ENCODE measurements at regions not wholly inside any gene's neighbourhood (a gene's known extent, or its start where the extent isn't known, plus 50 kb on each side); places are given as distances from the start of the nearest gene placed in this dataset.

DNA sequence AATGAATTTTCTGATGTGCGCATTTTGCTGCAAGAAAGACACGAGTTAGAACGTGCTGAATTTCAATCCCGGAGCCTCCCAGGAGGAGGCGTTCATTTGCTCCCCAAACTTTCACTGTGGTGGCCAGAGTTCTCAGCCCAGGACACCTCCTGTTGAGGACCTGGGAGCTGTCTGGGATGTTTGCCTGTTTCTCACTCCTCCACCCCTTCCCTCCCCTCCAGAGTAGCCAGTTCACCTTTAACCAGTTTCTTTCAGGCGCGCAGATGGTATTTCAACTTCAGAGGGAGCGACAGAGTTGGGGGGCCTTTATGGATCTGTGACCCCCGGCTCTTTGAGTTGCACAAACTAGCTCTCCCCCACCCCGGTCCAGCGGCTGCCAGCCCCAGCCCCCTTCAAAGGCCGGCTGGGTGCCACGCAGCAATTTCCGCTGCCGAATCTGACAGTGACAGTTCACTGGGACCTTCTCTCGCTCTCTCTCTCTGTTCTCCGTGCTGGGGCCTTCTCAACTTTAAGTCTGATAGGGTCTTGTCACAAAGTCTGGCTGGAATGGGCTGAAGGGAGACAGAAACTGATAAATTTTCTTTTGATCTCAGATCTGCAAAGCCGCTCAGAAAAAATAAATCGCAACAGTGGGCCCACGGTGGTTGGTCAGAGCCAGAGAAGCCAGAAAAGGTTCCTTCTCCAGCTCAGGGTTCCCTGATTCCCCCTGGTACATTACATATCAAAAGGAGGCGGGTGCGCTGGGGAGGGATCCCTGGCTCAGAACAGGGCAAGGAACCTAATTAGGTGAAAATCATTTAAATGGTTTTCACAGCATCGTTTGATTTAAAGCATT lies 100.0 kb upstream of the STX18 start:
- no peak for DNase-seq (ENCODE audit: low read depth in 4 of 4, low spot score in 1 of 4)

GRCh38 chr4:4641254-4641653 lies 99.4 kb upstream of the STX18 start:
- no peak for DNase-seq (ENCODE audit: low read depth in 4 of 4, low spot score in 1 of 4)

- no peak for DNase-seq (ENCODE audit: low read depth in 4 of 4, low spot score in 1 of 4)
These were observed 98.8 kb upstream of the STX18 start for GRCh38 chr4:4640692-4641091.

DNA sequence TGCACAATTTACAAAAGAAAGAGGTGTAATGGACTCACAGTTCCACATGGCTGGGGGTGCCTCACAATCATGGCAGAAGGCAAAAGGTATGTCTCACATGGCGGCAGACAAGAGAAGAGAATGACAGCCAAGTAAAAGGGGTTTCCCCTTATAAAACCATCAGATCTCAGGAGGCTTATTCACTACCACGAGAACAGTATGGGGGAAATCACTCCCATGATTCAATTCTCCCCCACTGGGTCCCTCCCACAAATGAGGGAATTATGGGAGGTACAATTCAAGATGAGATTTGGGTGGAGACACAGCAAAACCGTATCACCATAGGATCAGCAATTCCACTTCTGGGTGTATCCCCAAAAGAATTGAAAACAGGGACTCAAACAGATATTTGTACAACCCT lies 97.5 kb upstream of the STX18 start:
- DNase-seq (ENCODE audit: low read depth in 4 of 4, low spot score in 1 of 4), result no peak

DNA sequence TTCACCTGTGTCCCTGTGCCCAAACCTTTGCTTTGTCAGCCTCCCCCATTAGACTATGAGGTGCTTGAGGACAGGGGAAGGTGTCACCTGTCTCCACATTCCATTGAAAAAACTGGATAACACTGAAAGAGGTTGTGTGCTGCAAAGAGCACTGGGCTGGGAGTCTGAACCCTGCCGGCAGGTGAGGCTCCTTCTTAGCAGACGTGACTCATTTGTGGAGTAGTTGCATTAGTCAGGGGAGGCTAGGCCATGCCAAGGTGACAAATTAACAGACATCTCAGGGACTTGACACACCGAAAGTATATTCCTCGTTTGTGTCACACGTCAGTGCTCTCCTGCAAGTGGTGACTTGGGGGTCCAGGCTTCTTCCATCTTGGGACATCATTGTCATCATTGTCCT lies 95.9 kb upstream of the STX18 start:
- peak in 1 of 4 experiments; percentile 6 for DNase-seq (ENCODE audit: low read depth in 4 of 4, low spot score in 1 of 4)

GRCh38 chr4:4633431-4633830 lies 91.6 kb upstream of the STX18 start:
- DNase-seq (ENCODE audit: low read depth in 4 of 4, low spot score in 1 of 4), result no peak

DNA sequence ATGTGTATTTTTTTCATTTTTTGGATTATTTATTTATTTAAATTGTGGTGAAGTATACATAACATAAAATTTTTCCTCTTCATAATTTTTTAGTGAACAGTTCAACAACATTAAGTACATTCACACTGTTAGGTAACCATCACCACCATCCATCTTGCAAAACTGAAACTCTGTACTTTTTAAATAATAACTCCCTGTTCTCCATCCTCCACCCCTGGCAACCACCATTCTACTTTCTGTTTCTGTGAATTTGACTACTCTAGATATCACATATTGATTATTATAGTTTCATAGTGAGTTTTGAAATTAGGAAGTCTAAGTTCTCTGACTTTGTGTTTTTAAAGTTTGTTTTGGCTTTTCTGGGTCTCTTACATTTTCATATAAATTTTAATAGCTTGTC lies 89.3 kb upstream of the STX18 start:
- no peak for DNase-seq (ENCODE audit: low read depth in 4 of 4, low spot score in 1 of 4)

GRCh38 chr4:4627906-4628305 lies 86.1 kb upstream of the STX18 start:
- DNase-seq (ENCODE audit: low read depth in 4 of 4, low spot score in 1 of 4), result no peak

DNA sequence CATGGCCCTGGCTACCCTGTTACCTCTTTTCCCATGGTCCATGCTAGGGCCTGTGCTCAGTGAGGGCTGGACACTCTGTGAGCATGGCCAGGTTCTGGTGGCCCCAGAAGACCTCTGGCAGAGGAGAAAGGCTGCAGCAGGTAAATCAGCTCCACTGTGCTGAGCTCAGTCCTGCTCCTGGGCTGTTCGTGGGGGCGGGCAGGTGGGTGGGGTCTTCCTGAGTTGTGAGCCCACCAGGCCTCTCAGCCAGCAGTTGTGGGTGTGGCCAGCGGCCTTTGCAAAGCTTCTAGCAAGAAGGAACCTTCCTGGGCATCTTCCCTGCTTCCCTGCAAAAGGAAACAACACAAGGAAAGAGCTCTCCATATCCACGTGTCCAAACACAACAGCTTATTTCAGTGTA lies 85.3 kb upstream of the STX18 start:
- no peak for DNase-seq (ENCODE audit: low read depth in 4 of 4, low spot score in 1 of 4)

- DNase-seq (ENCODE audit: low read depth in 4 of 4, low spot score in 1 of 4), result no peak
These were observed 83.6 kb upstream of the STX18 start for GRCh38 chr4:4625488-4625887.

- DNase-seq (ENCODE audit: low read depth in 4 of 4, low spot score in 1 of 4), result no peak
These were observed 82.5 kb upstream of the STX18 start for GRCh38 chr4:4624276-4624897.

DNA sequence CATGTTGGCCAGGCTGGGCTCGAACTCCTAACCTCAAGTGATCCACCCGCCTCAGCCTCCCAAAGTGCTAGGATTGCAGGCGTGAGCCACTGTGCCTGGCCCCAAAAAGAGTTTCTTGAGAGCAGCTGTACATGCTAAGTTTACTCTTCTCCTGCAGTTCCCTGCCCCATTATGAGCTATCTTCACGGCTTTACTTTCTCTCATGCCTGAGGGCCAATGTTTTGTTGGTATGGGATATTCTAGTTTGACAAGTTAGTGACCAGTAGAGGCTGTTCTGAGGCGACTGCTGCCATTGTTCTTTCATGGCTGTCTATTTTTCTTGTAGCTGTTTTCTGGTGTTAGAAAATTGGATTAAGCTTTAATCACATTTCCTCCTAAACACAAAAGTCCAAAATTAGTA lies 78.0 kb upstream of the STX18 start:
- no peak for DNase-seq (ENCODE audit: low read depth in 4 of 4, low spot score in 1 of 4)

GRCh38 chr4:4618847-4619246 lies 77.0 kb upstream of the STX18 start:
- no peak for DNase-seq (ENCODE audit: low read depth in 4 of 4, low spot score in 1 of 4)

DNA sequence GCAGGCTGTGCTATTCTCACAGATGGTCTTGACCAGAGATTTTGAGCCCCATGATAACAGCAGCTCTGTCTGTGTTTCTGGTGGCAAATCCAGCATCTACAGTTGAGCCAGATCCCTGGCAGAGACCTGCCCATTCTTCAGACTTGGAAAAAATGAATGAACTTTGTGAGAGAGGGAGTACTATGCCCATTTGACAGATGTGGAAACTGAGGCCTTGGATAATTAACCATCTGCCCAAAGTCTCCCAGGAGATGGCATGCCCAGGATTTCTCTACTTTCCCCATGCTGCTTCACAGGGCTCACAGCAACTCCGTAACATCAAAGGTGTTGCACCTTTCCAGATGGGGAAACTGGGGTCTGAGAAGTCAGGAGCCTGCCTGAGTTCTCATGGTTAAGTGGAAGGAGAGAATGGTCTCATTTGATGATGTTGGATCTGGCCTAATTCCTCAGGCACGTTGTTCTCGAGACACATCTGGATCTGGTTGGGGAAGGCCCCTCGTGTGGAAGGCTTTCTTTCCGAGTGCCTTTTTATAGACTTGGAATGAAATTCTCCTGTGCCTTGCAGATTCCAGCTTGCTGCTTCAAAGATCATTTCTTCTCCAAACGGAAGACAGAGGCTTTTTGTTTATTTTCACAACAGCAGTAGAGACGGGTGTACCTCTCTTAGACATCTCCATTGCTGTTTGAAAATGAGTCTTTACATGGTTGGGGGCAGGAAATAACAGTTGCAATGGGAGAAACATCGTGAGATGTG lies 73.3 kb upstream of the STX18 start:
- DNase-seq (ENCODE audit: low read depth in 4 of 4, low spot score in 1 of 4), result no peak

DNA sequence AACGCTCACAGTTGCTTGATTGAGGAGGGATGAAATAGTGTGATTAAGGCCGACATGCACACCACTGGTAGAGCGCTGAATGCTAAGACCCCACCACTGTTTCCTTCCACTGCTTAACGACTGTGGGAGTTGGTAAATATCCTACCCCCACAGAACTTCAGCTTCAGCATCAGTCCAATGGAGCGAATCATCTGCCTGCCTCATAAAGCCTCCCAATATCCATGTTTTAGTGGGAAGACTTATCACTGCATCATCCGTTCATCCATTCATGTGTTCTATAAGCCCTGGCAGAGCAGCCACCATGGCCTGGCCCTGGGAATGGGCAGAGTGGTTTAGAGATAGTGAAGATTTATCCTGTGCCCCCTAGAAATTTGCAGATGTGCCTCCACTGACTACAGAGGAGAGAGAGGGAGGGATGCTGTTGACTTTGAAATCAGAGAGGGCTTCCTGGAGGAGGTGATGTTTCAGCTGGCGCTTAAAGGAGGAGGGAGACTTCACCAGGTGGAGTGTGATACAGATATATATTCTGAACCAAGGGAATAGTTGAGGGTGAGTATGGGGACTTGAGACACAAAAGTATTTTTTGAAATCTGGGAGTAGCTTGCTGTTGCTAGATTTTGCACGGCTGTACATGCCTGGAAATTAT lies 71.9 kb upstream of the STX18 start:
- no peak for DNase-seq (ENCODE audit: low read depth in 4 of 4, low spot score in 1 of 4)

GRCh38 chr4:4613126-4613465 lies 71.2 kb upstream of the STX18 start:
- DNase-seq (ENCODE audit: low read depth in 4 of 4, low spot score in 1 of 4), result no peak

DNA sequence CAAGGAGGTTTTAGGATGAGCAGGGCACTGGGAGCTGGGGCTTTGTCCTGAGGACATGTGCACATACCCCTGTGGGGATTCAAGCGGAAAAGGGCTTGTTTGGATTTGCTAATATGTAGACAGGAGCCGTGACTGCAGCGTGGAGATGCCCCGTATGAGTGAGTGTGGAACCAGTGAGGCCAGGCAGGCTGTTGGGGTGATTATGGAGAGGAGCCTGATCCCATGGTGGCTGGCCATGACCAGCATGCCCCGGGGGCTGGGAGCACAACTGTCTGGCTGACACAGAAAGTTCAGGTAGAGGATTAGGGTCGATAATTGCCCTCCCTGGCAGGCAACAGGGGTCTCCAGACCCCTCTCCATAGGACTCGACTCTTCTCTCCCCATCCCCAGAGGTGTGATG lies 68.8 kb upstream of the STX18 start:
- no peak for DNase-seq (ENCODE audit: low read depth in 4 of 4, low spot score in 1 of 4)

DNA sequence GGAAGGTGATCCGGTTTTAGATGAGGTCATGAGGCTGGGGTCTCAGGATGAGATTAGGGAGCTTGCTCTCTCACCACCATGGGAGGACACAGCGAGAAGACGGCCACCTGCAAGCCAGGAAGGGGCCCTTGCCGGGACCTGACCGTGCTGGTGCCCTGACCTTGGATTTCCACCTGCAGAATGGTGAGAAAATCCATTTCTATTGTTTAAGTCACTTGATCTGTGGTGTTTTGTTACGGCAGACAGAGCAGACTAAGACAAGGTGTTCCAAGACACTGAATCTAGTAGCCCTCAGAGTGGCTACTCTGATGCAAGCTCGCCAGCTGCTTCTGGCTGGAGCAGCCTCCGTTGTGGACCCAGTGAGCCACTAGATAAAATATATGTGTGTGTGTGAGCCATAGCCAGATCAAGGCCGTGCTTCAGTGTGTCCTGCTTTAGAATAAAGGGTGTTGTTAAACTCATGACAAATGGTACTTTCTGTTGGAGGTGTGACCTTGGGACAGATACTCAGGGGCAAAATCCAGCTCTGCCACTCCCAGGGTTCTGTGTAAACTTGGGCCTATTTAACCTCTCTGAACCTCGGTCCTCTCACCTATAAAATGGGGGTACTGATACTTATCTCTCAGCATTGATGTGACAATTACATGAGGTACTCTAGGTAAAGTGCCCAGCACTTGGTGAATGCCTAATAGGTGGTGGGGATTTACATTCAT lies 67.9 kb upstream of the STX18 start:
- no peak for DNase-seq (ENCODE audit: low read depth in 4 of 4, low spot score in 1 of 4)

GRCh38 chr4:4608214-4608537 lies 66.3 kb upstream of the STX18 start:
- DNase-seq (ENCODE audit: low read depth in 4 of 4, low spot score in 1 of 4), result no peak

DNA sequence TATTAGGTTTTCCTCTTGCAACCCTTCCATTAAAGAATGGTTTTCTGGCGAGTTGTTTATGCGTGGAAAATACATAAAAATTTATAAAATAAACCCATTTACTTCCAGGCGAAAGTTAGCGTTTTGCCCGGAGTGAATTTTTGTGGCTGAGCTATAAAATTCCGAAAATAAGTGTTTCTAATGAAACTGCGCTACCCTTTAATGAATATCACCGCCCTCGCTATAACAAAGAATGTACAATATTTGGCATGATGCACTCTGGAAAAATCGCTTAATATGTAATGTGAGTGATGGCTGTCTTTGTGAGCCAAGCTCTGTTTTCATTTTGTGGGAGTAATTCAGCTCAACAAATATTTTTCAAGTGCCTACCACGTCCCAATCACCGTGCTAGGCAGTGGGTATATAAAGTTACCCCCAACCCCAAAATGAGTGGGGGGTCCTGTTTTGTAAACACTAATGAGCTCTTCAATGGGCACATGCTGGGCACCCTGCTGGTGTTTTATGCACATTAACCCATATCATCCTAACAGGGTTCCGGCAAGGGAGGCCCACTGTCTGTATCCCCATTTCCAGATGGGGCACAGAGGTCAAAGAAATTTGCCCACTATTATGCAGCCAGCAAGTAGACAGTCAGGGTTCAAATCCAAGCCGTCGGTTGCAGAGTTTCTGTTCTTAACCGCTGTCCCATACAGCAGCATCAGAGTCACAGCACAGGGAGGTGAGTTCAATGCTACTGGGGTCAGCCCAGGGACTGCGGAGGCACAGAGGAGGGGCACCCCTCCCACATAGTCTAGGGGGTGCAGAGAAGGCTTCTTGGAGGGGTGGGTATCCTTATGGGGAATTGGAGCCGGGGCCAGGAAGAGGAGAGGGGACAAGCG lies 65.7 kb upstream of the STX18 start:
- no peak for DNase-seq (ENCODE audit: low read depth in 4 of 4, low spot score in 1 of 4)

Measured in stimulated activated CD4-positive, alpha-beta T cell treated with anti-CD3 and anti-CD28 coated beads, Interleukin-1b, Interleukin-23, amount 100 ng/mL, for 24 hours (primary cell).